HEK293 (cell line): ENCODE measurements at regions not wholly inside any gene's neighbourhood (a gene's known extent, or its start where the extent isn't known, plus 50 kb on each side); places are given as distances from the start of the nearest gene placed in this dataset.
A peak's percentile ranks its signal among the peaks of the same experiment; 100 is the strongest.
"Not testable (repeated sequence)": the region's sequence is repeated elsewhere in the genome, so short reads cannot be mapped to it uniquely, and the experiment has no call there.

ENCODE experiments used
- CTCF ChIP-seq: fragments of 450-650 bp; formaldehyde crosslinking; IDR thresholded peaks from 2 replicates; pipeline ENCODE4 v1.5.1; 2016; ENCODE audit warnings: missing biosample characterization, missing genetic modification characterization
- HOXD13 ChIP-seq: sonication (generic); formaldehyde crosslinking; IDR thresholded peaks from 2 replicates; pipeline ENCODE4 v1.8.0; 2022; ENCODE audit warnings: missing genetic modification reagents, borderline replicate concordance
- TCF7L2 ChIP-seq: IDR thresholded peaks from 2 replicates; pipeline ENCODE4 v1.6.1; 2011; ENCODE audit warnings: low read depth, mild to moderate bottlenecking, inconsistent platforms, low read length, moderate library complexity, borderline replicate concordance
- YY1 ChIP-seq: fragments of 450-650 bp; formaldehyde crosslinking; IDR thresholded peaks from 2 replicates; pipeline ENCODE4 v1.5.1; 2018; ENCODE audit warnings: missing biosample characterization, missing genetic modification characterization
- ZBTB11 ChIP-seq: fragments of 450-650 bp; formaldehyde crosslinking; conservative IDR thresholded peaks from 2 replicates; pipeline ENCODE4 v1.5.1; 2016; ENCODE audit warnings: low read depth, missing biosample characterization, missing genetic modification characterization
- ZNF132 ChIP-seq: fragments of 450-650 bp; formaldehyde crosslinking; IDR thresholded peaks from 2 replicates; pipeline ENCODE4 v1.5.1; 2017; ENCODE audit warnings: missing biosample characterization, missing genetic modification characterization, borderline replicate concordance
- ZNF274 ChIP-seq, 2 experiments: fragments of 200-500 bp in 1 of 2; fragments of 450-650 bp in 1 of 2; sonication (Bioruptor generic) in 1 of 2; formaldehyde crosslinking in 1 of 2; IDR thresholded peaks; 2 replicates each; pipeline versions ENCODE4 v1.5.1 to v1.6.1; 2014 to 2016; ENCODE audit warnings: borderline replicate concordance in 1 of 2, inconsistent platforms in 1 of 2, low read length in 1 of 2, missing biosample characterization in 1 of 2, missing genetic modification characterization in 1 of 2
- ZNF354C ChIP-seq: fragments of 450-650 bp; formaldehyde crosslinking; IDR thresholded peaks from 2 replicates; pipeline ENCODE4 v1.5.1; 2016; ENCODE audit warnings: missing biosample characterization, missing genetic modification characterization, low read depth, borderline replicate concordance
- ZSCAN16 ChIP-seq: fragments of 450-650 bp; formaldehyde crosslinking; IDR thresholded peaks from 2 replicates; pipeline ENCODE4 v1.5.1; 2016; ENCODE audit warnings: missing biosample characterization, missing genetic modification characterization

DNA sequence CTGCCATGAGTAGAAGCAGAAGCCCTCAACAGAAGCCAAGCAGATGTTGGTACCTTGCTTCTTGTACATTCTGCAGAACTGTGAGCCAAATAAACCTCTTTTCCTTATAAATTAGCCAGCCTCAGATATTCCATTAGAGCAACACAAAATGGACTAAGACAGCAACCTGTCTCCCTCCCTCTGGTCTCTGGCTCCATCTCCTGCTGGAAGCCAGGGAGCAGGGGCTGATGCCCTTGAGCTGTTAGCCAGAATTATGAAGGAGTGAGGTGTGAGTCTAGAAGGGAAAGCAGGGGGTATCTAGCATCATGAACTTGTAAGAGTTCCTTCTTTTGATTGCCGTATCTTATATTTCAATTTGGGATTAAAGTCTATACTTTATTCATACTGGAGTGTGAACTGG, 358.7 kb upstream of the FZD8 start:
- peak; percentile 18; the same call in 1 of the 2 replicates for TF ChIP-seq CTCF
- not testable (repeated sequence) for TF ChIP-seq HOXD13 (CRISPR knock-in tag); ZBTB11; ZSCAN16 (tag by site-specific recombination); YY1 (tag by site-specific recombination); ZNF132 (tag by site-specific recombination); TCF7L2; ZNF354C (tag by site-specific recombination); ZNF274 (IDR thresholded peaks at IDR 0.05; ENCODE audit: low read length); ZNF274 (tag by site-specific recombination; IDR thresholded peaks at IDR 0.05; ENCODE audit: borderline replicate concordance)
